Fibroblast of the aortic adventitia (primary cell): ENCODE measurements at regions not wholly inside any gene's neighbourhood (a gene's known extent, or its start where the extent isn't known, plus 50 kb on each side); places are given as distances from the start of the nearest gene placed in this dataset.
"Not testable (repeated sequence)": the region's sequence is repeated elsewhere in the genome, so short reads cannot be mapped to it uniquely, and the experiment has no call there.

ENCODE experiments used
- DNase-seq: peaks from one replicate; pipeline ENCODE4 v3.0.0-alpha.2; 2010; ENCODE audit warnings: low read depth
- H3K4me3 ChIP-seq: 2 replicates; pipeline ENCODE4 v1.5.1; 2011; ENCODE audit warnings: low read depth, mild to moderate bottlenecking, control low read depth, low read length, moderate library complexity
- CTCF ChIP-seq: IDR thresholded peaks from 2 replicates; pipeline ENCODE4 v1.5.1; 2011; ENCODE audit warnings: mild to moderate bottlenecking, low read length, control low read depth, inconsistent platforms; ENCODE audit not compliant: insufficient read depth

- DNase-seq: no peak
These were observed 283.8 kb upstream of the FRG2C start for GRCh38 chr3:75380276-75380771.

GRCh38 chr3:75384016-75384415, 280.1 kb upstream of the FRG2C start:
- not testable (repeated sequence) for H3K4me3 ChIP-seq

More at GRCh38 chr3:75380276-75380771, 283.8 kb upstream of the FRG2C start:
- no peak for TF ChIP-seq CTCF
- H3K4me3 ChIP-seq: no peak overlapping the region

GRCh38 chr3:75388486-75389124, 275.5 kb upstream of the FRG2C start:
- peak; percentile 65 for DNase-seq
- not testable (repeated sequence) for H3K4me3 ChIP-seq

More at GRCh38 chr3:75384016-75384415, 280.1 kb upstream of the FRG2C start:
- not testable (repeated sequence) for DNase-seq

- H3K4me3 ChIP-seq, DNase-seq: not testable (repeated sequence)
These were observed 270.8 kb upstream of the FRG2C start for GRCh38 chr3:75393288-75393694.

GRCh38 chr3:75394102-75394501, 270.0 kb upstream of the FRG2C start:
- not testable (repeated sequence) for DNase-seq, H3K4me3 ChIP-seq

- not testable (repeated sequence) for H3K4me3 ChIP-seq, DNase-seq
These were observed 269.4 kb upstream of the FRG2C start for GRCh38 chr3:75394562-75395360.

- no peak for DNase-seq
- no peak for TF ChIP-seq CTCF
- H3K4me3 ChIP-seq: no peak overlapping the region
These were observed 268.4 kb upstream of the FRG2C start for GRCh38 chr3:75395580-75396315.

- no peak for TF ChIP-seq CTCF
- no peak overlapping the region for H3K4me3 ChIP-seq
- DNase-seq: no peak
These were observed 267.8 kb upstream of the FRG2C start for GRCh38 chr3:75396316-75396802.

GRCh38 chr3:75397486-75397885, 266.6 kb upstream of the FRG2C start:
- DNase-seq: not testable (repeated sequence)

More at GRCh38 chr3:75397486-75397885, 266.6 kb upstream of the FRG2C start:
- H3K4me3 ChIP-seq: not testable (repeated sequence)
